ENCODE measurements at regions not wholly inside any gene's neighbourhood (a gene's known extent, or its start where the extent isn't known, plus 50 kb on each side); places are given as distances from the start of the nearest gene placed in this dataset.

- no peak for TF ChIP-seq CTCF (IDR thresholded peaks at IDR 0.05; ENCODE audit: unreplicated experiment)
- Mint-ChIP-seq H3K9me3 (peaks cover 4% of the 10 kb centered on the region), H3K4me1 (peaks cover 8% of the 10 kb centered on the region), H3K4me3 (no peak overlapping the region), H3K36me3 (no peaks in the 10 kb centered on the region), H3K27me3 (ENCODE audit: low read depth) (peaks cover 7% of the 10 kb centered on the region), H3K27ac (no peak overlapping the region)
- no peak for DNase-seq (ENCODE audit: low spot score in 2 of 2, unreplicated experiment in 2 of 2)
Measured at GRCh38 chr22:27267145-27267544, 534.4 kb downstream of the MN1 start.

GRCh38 chr22:27269751-27270543, 531.6 kb downstream of the MN1 start:
- H3K9me3 Mint-ChIP-seq: no peaks in the 10 kb centered on the region
- H3K4me1 Mint-ChIP-seq: peaks cover 10% of the 10 kb centered on the region

GRCh38 chr22:27270818-27271510, 530.6 kb downstream of the MN1 start:
- Mint-ChIP-seq H3K9me3 (no peaks in the 10 kb centered on the region), H3K27me3 (ENCODE audit: low read depth) (peaks cover 13% of the 10 kb centered on the region), H3K36me3 (no peaks in the 10 kb centered on the region), H3K27ac (no peak overlapping the region), H3K4me1 (peaks cover 10% of the 10 kb centered on the region), H3K4me3 (no peak overlapping the region)
- no peak for DNase-seq (ENCODE audit: low spot score in 2 of 2, unreplicated experiment in 2 of 2)
- TF ChIP-seq CTCF (IDR thresholded peaks at IDR 0.05; ENCODE audit: unreplicated experiment): no peak

More at GRCh38 chr22:27269751-27270543, 531.6 kb downstream of the MN1 start:
- TF ChIP-seq CTCF (IDR thresholded peaks at IDR 0.05; ENCODE audit: unreplicated experiment): no peak
- no peak for DNase-seq (ENCODE audit: low spot score in 2 of 2, unreplicated experiment in 2 of 2)
- Mint-ChIP-seq H3K36me3 (no peaks in the 10 kb centered on the region), H3K27ac (no peak overlapping the region), H3K27me3 (ENCODE audit: low read depth) (peaks cover 10% of the 10 kb centered on the region), H3K4me3 (no peak overlapping the region)

GRCh38 chr22:27273436-27273835, 528.1 kb downstream of the MN1 start:
- Mint-ChIP-seq H3K4me3 (no peak overlapping the region), H3K27ac (no peak overlapping the region), H3K27me3 (ENCODE audit: low read depth) (peaks cover 17% of the 10 kb centered on the region)

GRCh38 chr22:27273853-27274252, 527.7 kb downstream of the MN1 start:
- Mint-ChIP-seq H3K9me3 (peaks cover 5% of the 10 kb centered on the region), H3K27me3 (ENCODE audit: low read depth) (peaks cover 20% of the 10 kb centered on the region), H3K27ac (no peak overlapping the region)

More at GRCh38 chr22:27273436-27273835, 528.1 kb downstream of the MN1 start:
- peaks cover 6% of the 10 kb centered on the region for H3K4me1 Mint-ChIP-seq
- DNase-seq (ENCODE audit: low spot score in 2 of 2, unreplicated experiment in 2 of 2): no peak
- H3K36me3 Mint-ChIP-seq: no peaks in the 10 kb centered on the region
- H3K9me3 Mint-ChIP-seq: peaks cover 5% of the 10 kb centered on the region
- TF ChIP-seq CTCF (IDR thresholded peaks at IDR 0.05; ENCODE audit: unreplicated experiment): no peak

More at GRCh38 chr22:27273853-27274252, 527.7 kb downstream of the MN1 start:
- no peak for DNase-seq (ENCODE audit: low spot score in 2 of 2, unreplicated experiment in 2 of 2)
- Mint-ChIP-seq H3K36me3 (no peaks in the 10 kb centered on the region), H3K4me1 (peaks cover 6% of the 10 kb centered on the region), H3K4me3 (no peak overlapping the region)
- TF ChIP-seq CTCF (IDR thresholded peaks at IDR 0.05; ENCODE audit: unreplicated experiment): no peak
